Central memory CD8-positive, alpha-beta T cell (primary cell): ENCODE measurements at regions not wholly inside any gene's neighbourhood (a gene's known extent, or its start where the extent isn't known, plus 50 kb on each side); places are given as distances from the start of the nearest gene placed in this dataset.

ENCODE experiments used
- ATAC-seq: fragments of 150-1000 bp; cut with Tn5 transposase; replicated peaks from 2 replicates; pipeline ENCODE4 v1.10.0; 2022; ENCODE audit warnings: mild to moderate bottlenecking, moderate FRiP score, moderate number of reproducible peaks; ENCODE audit not compliant: poor library complexity, severe bottlenecking; ENCODE audit errors: extremely low read depth
- DNase-seq, 2 donors: peaks; one replicate each; pipeline ENCODE4 v3.0.0; 2021; ENCODE audit warnings: low spot score in 2 of 2
- H3K27ac Mint-ChIP-seq: one replicate; pipeline ENCODE4 v1.8.0; 2022; ENCODE audit warnings: low read depth, mild to moderate bottlenecking, moderate library complexity, mixed read lengths
- H3K27me3 Mint-ChIP-seq: one replicate; pipeline ENCODE4 v1.8.0; 2022; ENCODE audit warnings: mixed read lengths
- H3K36me3 Mint-ChIP-seq: one replicate; pipeline ENCODE4 v1.8.0; 2022; ENCODE audit warnings: mild to moderate bottlenecking, moderate library complexity, mixed read lengths; ENCODE audit not compliant: insufficient read depth
- H3K4me1 Mint-ChIP-seq: one replicate; pipeline ENCODE4 v1.8.0; 2022; ENCODE audit warnings: mixed read lengths
- H3K4me3 Mint-ChIP-seq: one replicate; pipeline ENCODE4 v1.8.0; 2022; ENCODE audit warnings: mild to moderate bottlenecking, moderate library complexity, mixed read lengths
- H3K9me3 Mint-ChIP-seq: one replicate; pipeline ENCODE4 v1.8.0; 2022; ENCODE audit warnings: mixed read lengths

DNA sequence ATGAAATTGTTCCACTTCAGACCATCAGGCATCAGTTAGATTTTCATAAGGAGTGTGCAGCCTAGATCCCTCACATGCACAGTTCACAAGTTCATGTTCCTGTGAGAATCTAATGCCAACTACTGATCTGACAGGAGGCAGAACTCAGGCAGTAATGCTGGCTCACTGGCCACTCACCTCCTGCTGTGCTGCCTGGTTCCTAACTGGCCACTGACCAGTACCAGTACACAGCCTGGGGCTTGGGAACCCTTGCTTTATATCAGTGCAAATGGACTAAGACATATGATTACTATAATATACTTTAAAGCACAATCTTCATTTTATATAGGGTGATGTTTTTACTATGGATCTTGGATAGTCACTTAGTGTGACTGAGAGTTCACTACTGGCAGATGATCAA is 259.2 kb downstream of the SLCO4C1 start:
- Mint-ChIP-seq H3K36me3 (no peaks in the 10 kb centered on the region), H3K9me3 (no peaks in the 10 kb centered on the region), H3K4me3 (no peak overlapping the region), H3K4me1 (no peaks in the 10 kb centered on the region), H3K27me3 (no peaks in the 10 kb centered on the region), H3K27ac (no peak overlapping the region)
- ATAC-seq (no peak), DNase-seq (no peak)

DNA sequence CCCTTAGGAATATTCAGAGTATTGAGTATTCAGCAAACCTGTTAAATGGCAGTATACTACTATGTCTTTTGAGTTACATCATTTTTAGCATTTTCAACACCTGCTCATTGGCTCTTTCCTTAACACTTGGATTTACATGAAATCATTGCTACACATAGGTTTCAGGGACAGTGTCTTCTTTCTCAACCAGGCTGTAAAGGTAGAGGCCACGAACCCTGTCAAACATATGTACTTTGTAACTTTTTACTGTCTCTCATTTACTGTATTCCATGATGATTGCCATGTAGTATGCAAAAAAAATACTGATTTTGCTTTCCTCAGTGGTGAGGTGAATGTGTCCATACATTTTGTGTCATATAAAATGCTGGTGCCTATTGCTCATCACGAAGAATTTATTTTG is 264.4 kb downstream of the SLCO4C1 start:
- Mint-ChIP-seq H3K9me3 (no peaks in the 10 kb centered on the region), H3K27ac (no peak overlapping the region), H3K27me3 (no peaks in the 10 kb centered on the region), H3K36me3 (no peaks in the 10 kb centered on the region), H3K4me1 (no peaks in the 10 kb centered on the region), H3K4me3 (no peak overlapping the region)
- ATAC-seq, result no peak
- DNase-seq, result no peak

DNA sequence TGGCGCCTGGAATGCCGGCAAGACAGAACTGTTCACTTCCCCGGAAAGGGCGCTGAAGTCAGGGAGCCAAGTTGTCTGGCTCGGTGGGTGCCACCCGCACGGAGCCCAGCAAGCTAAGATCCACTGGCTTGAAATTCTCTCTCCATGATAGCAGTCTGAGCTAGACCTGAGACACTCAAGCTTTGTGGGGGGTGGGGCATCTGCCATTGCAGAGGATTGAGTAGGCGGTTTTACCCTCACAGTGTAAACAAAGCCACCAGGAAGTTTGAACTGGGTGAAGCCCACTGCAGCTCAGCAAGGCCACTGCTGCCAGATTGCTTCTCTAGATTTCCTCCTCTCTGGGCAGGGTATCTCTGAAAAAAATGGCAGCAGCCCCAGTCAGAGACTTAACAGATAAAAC is 277.4 kb downstream of the SLCO4C1 start:
- DNase-seq (no peak), ATAC-seq (no peak)
- H3K4me1 Mint-ChIP-seq, result no peaks in the 10 kb centered on the region
- no peaks in the 10 kb centered on the region for H3K27me3 Mint-ChIP-seq
- H3K27ac Mint-ChIP-seq, result no peak overlapping the region
- no peaks in the 10 kb centered on the region for H3K36me3 Mint-ChIP-seq
- peaks cover 22% of the 10 kb centered on the region for H3K9me3 Mint-ChIP-seq
- H3K4me3 Mint-ChIP-seq, result no peak overlapping the region

DNA sequence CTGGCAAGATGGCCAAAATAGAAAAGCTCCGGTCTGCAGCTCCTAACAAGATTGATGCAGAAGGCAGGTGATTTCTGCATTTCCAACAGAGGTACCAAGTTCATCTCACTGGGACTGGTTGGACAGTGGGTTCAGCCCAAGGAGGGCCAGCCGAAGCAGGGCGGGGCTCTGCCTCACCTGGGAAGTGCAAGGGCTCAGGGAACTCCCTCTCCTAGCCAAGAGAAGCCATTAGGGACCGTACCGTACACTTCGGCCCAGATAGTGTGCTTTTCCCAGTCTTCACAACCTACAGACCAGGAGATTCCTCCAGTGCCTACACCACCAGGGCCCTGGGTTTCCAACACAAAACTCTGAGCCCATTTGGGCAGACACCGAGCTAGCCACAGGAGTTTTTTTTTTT is 277.8 kb downstream of the SLCO4C1 start:
- no peaks in the 10 kb centered on the region for H3K27me3 Mint-ChIP-seq
- H3K4me1 Mint-ChIP-seq, result no peaks in the 10 kb centered on the region
- H3K27ac Mint-ChIP-seq, result no peak overlapping the region
- no peaks in the 10 kb centered on the region for H3K36me3 Mint-ChIP-seq
- ATAC-seq (no peak), DNase-seq (no peak)
- H3K9me3 Mint-ChIP-seq, result peaks cover 22% of the 10 kb centered on the region
- no peak overlapping the region for H3K4me3 Mint-ChIP-seq

DNA sequence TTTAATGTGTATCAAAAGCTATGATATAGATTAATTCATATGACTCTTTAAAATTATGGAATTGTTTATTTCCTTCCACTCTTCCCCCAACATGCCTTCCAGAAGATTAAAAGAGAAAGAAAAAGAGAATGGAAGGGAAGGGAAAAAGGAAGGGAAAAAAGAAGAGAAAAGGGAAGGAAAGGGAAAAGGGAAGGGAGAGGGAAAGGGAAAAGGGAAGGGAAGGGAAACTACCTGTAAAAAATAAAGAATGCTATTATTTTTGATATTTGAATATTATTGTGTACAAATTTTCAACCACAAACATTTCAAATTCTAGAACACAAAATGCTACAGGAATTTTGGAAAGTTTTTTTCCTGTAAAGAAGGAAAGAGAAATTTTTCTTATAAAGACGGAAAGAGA is 281.7 kb downstream of the SLCO4C1 start:
- ATAC-seq (no peak), DNase-seq (no peak)
- peak overlapping the region; percentile 6 for H3K27ac Mint-ChIP-seq
- no peaks in the 10 kb centered on the region for H3K4me1 Mint-ChIP-seq
- H3K36me3 Mint-ChIP-seq, result no peaks in the 10 kb centered on the region
- H3K9me3 Mint-ChIP-seq, result peaks cover 8% of the 10 kb centered on the region
- H3K27me3 Mint-ChIP-seq, result no peaks in the 10 kb centered on the region
- no peak overlapping the region for H3K4me3 Mint-ChIP-seq

DNA sequence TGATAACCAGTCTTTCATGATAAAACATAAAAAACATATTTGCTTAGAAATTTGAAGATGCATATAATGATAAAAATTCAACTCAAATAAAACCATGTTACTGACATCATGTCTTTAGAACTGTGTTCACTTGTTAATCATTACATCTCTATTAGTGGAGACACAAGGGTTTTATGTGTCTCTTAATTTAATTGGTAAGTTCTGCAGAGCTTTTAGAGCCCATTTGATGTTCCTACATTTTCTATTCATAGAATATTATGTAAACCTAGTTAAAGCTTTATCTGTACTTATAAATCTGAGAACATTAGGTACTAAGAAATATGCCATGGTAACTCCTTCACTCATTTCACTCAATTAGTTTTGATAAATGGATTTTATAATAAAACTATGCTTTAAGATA is 285.4 kb downstream of the SLCO4C1 start:
- ATAC-seq, result no peak
- no peak for DNase-seq
- peaks cover 8% of the 10 kb centered on the region for H3K9me3 Mint-ChIP-seq
- H3K4me3 Mint-ChIP-seq, result no peak overlapping the region
- no peaks in the 10 kb centered on the region for H3K4me1 Mint-ChIP-seq
- H3K27me3 Mint-ChIP-seq, result no peaks in the 10 kb centered on the region
- H3K27ac Mint-ChIP-seq, result no peak overlapping the region
- H3K36me3 Mint-ChIP-seq, result no peaks in the 10 kb centered on the region

DNA sequence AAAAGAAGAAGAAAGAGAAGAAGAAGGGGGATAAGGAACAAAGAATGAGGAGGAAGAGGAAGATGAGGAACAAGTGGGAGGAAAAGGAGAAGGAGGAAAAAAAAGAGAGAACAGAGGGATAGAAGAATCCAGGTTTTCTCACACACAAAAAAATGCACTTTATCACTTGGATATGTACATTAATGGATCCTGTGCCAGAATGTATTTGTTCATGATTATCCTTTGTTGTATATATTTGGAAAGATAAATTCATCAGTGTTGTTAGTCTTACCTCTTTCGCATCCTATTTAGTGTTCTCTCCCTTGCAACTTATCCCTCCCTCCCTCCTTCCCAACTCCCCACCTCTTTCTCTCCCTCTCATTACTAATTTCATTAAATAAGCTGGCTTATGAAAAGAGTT is 298.8 kb downstream of the SLCO4C1 start:
- H3K27me3 Mint-ChIP-seq, result no peaks in the 10 kb centered on the region

DNA sequence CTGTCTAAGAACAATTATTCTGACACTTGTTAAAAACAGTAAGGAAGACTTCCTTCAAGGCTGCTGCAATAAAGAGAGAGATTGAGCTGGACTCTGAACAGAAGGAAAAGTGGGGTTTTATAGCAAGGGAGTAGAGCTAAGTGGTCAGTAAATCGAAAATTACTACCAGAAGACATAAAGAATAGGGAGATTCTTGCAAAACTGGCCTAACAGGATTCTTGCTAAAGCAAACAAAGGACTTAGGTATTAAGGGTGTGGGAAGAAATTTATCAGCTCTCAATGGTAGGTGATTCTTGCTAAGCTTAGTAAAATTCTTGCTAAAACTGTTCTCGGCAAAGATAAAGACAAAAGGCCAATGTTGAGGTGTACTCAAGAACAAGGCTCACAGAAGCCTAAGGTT is 300.5 kb downstream of the SLCO4C1 start:
- Mint-ChIP-seq H3K27ac (no peak overlapping the region), H3K27me3 (no peaks in the 10 kb centered on the region), H3K4me3 (no peak overlapping the region), H3K4me1 (no peaks in the 10 kb centered on the region), H3K36me3 (no peaks in the 10 kb centered on the region), H3K9me3 (no peaks in the 10 kb centered on the region)
- DNase-seq (no peak), ATAC-seq (no peak)

More for the DNA sequence above, 298.8 kb downstream of the SLCO4C1 start:
- H3K36me3 Mint-ChIP-seq, result no peaks in the 10 kb centered on the region
- DNase-seq (no peak), ATAC-seq (no peak)
- H3K4me3 Mint-ChIP-seq, result no peak overlapping the region
- H3K27ac Mint-ChIP-seq, result no peak overlapping the region
- no peaks in the 10 kb centered on the region for H3K9me3 Mint-ChIP-seq
- no peaks in the 10 kb centered on the region for H3K4me1 Mint-ChIP-seq

DNA sequence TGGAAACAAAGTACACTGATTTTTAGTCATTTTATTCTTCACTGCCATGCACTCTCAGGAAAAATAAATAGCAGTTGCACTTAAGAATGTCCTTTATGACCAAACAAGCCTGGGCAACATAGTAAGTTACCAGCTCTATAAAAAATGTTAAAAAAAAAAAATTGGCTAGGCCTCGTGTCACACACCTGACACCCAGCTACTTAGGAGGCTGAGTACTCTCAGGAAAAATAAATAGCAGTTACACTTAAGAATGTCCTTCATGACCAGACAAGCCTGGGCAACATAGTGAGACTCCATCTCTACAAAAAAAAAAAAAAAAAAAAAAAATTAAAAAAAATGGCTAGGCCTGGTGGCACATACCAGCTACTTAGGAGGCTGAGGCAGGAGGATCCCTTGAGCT is 304.6 kb downstream of the SLCO4C1 start:
- Mint-ChIP-seq H3K4me1 (no peaks in the 10 kb centered on the region), H3K36me3 (no peaks in the 10 kb centered on the region), H3K27ac (no peak overlapping the region), H3K9me3 (no peaks in the 10 kb centered on the region), H3K27me3 (no peaks in the 10 kb centered on the region), H3K4me3 (no peak overlapping the region)
- DNase-seq, result no peak
- no peak for ATAC-seq

DNA sequence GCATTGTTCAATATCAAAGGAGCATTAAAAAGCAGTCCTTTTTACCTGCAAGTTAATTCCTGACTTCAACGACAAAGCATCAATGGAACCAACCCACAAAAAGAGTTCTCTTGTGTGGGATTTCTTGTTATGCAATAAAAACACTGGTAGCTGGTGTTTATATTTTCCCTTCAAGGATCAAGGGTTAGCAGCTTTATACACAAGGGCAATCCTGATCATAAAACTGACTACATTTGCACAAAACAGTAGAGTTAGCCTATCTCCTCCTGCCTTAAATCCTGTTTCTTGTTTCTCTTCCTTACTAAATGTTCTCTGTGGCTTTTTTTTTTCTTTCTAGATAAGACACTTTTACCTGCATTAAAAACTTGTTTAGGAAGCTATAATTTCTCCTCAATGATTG is 306.4 kb downstream of the SLCO4C1 start:
- Mint-ChIP-seq H3K4me3 (no peak overlapping the region), H3K4me1 (no peaks in the 10 kb centered on the region), H3K9me3 (no peaks in the 10 kb centered on the region), H3K36me3 (no peaks in the 10 kb centered on the region), H3K27me3 (no peaks in the 10 kb centered on the region), H3K27ac (no peak overlapping the region)
- ATAC-seq (no peak), DNase-seq (no peak)

DNA sequence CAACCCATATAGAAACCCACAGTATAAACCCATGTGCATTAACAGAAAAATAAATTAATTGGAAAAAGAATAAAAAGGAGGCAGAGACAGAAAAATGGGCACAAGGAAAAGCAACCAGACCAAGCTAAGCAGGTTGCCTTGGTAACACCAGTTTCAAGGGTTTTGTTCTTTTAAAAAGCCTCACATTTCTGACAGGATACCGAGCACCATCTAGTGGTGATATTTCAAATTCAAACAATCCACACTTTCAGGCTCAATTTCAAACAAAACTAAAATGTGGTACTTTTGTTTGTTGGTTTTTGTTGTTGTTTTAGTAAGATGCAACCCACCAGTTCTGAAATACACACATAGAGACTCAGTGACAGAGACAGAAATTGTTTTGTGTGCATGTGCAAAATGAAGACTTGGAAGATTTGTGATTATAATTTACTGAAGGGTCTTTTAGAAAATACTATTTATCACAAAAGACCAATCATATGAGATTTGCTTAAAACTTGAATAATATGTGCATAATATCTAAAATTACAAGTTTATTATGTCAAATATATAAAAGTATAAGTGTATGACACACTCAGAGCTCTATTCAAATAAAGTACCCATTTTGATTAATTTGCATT is 318.2 kb downstream of the SLCO4C1 start:
- no peak for ATAC-seq
- no peaks in the 10 kb centered on the region for H3K36me3 Mint-ChIP-seq
- DNase-seq, result no peak

DNA sequence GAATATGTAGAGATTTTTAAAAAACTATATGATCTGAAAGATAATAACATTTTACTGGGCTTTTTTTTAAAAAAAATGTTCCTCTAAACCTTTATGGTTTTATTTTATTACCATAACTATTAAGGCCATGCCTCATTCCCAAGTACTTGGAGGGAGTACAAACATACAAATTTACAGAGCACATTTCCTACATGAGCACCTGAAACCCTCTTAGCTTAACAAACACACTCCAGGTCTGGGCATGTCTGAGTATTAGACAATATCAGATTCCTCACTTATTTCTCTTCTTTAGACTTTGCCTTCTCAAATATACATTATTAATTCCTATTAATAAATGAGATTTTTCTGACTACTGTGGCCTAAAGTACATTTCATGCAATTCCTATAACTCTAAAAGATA is 319.2 kb downstream of the SLCO4C1 start:
- Mint-ChIP-seq H3K9me3 (no peaks in the 10 kb centered on the region), H3K4me3 (no peak overlapping the region), H3K27me3 (no peaks in the 10 kb centered on the region), H3K27ac (no peak overlapping the region), H3K4me1 (no peaks in the 10 kb centered on the region), H3K36me3 (no peaks in the 10 kb centered on the region)
- DNase-seq, result no peak
- ATAC-seq, result no peak

More for the DNA sequence above, 318.2 kb downstream of the SLCO4C1 start:
- Mint-ChIP-seq H3K4me3 (no peak overlapping the region), H3K4me1 (no peaks in the 10 kb centered on the region), H3K9me3 (no peaks in the 10 kb centered on the region), H3K27ac (no peak overlapping the region), H3K27me3 (no peaks in the 10 kb centered on the region)

DNA sequence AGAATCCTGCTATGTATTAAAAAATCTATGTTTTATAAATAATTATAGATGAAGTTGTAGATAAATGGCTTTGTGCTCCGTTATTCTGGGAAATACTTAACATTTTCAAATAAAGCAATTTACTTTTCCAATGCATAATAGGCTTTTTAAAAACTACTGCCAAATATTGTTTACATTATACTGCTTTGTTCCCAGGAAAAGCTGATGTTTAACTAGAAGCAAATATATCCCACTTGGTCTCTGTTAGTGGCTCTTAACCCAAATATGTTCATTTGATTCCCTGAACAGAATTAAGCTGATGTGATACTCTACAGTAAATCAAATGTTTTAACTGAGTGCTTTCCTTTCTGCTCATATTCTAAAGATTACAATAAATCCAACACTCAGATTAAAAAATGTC is 326.3 kb downstream of the SLCO4C1 start:
- Mint-ChIP-seq H3K27ac (no peak overlapping the region), H3K9me3 (no peaks in the 10 kb centered on the region), H3K36me3 (no peaks in the 10 kb centered on the region), H3K4me3 (no peak overlapping the region), H3K27me3 (no peaks in the 10 kb centered on the region), H3K4me1 (no peaks in the 10 kb centered on the region)
- DNase-seq, result no peak
- no peak for ATAC-seq

DNA sequence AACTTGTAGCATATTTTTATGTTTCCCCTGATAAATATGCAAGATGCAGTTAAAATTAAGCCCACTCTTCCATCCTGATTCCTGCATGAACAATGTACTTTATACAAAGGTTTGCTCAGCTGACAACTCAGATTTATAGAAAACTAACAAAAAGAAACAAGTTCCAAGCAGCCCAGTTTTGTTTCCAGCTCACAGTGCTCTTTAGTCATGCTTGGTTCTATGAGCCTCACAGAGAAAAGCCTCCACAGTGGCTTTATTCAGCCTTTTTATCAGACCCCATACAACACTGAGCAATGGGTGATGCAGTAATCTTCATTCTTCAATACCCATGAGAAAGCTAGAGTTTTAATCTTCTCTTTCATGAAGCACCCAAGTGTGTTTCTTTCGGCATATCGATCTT is 329.6 kb downstream of the SLCO4C1 start:
- no peaks in the 10 kb centered on the region for H3K27me3 Mint-ChIP-seq
- no peak overlapping the region for H3K4me3 Mint-ChIP-seq
- no peaks in the 10 kb centered on the region for H3K9me3 Mint-ChIP-seq
- H3K4me1 Mint-ChIP-seq, result no peaks in the 10 kb centered on the region
- DNase-seq, result no peak
- no peak for ATAC-seq
- no peaks in the 10 kb centered on the region for H3K36me3 Mint-ChIP-seq
- H3K27ac Mint-ChIP-seq, result no peak overlapping the region
